ENCODE measurements at regions not wholly inside any gene's neighbourhood (a gene's known extent, or its start where the extent isn't known, plus 50 kb on each side); places are given as distances from the start of the nearest gene placed in this dataset.
"Not testable (repeated sequence)": the region's sequence is repeated elsewhere in the genome, so short reads cannot be mapped to it uniquely, and the experiment has no call there.

GRCh38 chr11:98733378-98733777, 287.4 kb upstream of the CNTN5 start:
- H3K4me1 ChIP-seq (ENCODE audit: control insufficient read depth, insufficient read depth, low read length, poor library complexity, severe bottlenecking); H3K4me1 Mint-ChIP-seq; DNase-seq; H3K27me3 Mint-ChIP-seq; H3K4me3 Mint-ChIP-seq; ATAC-seq (ENCODE audit: low read depth in 2 of 2); H3K27ac ChIP-seq (ENCODE audit: insufficient read depth, low read length, poor library complexity, severe bottlenecking); H3K27me3 ChIP-seq (ENCODE audit: control insufficient read depth, insufficient read depth, low read length); H3K36me3 Mint-ChIP-seq; H3K36me3 ChIP-seq (ENCODE audit: control insufficient read depth, insufficient read depth, low read length); H3K9me3 ChIP-seq (ENCODE audit: control insufficient read depth in 2 of 2, low read length in 2 of 2); H3K4me3 ChIP-seq (ENCODE audit: low read depth, low read length): not testable (repeated sequence)
- Mint-ChIP-seq H3K9me3 (peaks cover 0 to 18% (median 7%) of the 10 kb centered on the region in 7 donors), H3K27ac (peak overlapping the region in 1 of 3 donors; percentile 82)

GRCh38 chr11:98734686-98735085, 286.1 kb upstream of the CNTN5 start:
- H3K27ac Mint-ChIP-seq: no peak overlapping the region
- H3K4me1 Mint-ChIP-seq: no peaks in the 10 kb centered on the region
- H3K4me1 ChIP-seq (ENCODE audit: control insufficient read depth, insufficient read depth, low read length, poor library complexity, severe bottlenecking): no peaks in the 10 kb centered on the region
- no peaks in the 10 kb centered on the region for H3K27me3 ChIP-seq (ENCODE audit: control insufficient read depth, insufficient read depth, low read length)
- H3K4me3 ChIP-seq (ENCODE audit: low read depth, low read length): no peak overlapping the region
- H3K4me3 Mint-ChIP-seq: no peak overlapping the region
- peaks cover 0 to 4% of the 10 kb centered on the region in 2 experiments for H3K9me3 ChIP-seq (ENCODE audit: control insufficient read depth in 2 of 2, low read length in 2 of 2)
- H3K36me3 Mint-ChIP-seq: no peaks in the 10 kb centered on the region
- H3K27me3 Mint-ChIP-seq: no peaks in the 10 kb centered on the region
- ATAC-seq (ENCODE audit: low read depth in 2 of 2): no peak
- no peaks in the 10 kb centered on the region for H3K36me3 ChIP-seq (ENCODE audit: control insufficient read depth, insufficient read depth, low read length)
- peaks cover 0 to 28% (median 6%) of the 10 kb centered on the region in 7 donors for H3K9me3 Mint-ChIP-seq
- H3K27ac ChIP-seq (ENCODE audit: insufficient read depth, low read length, poor library complexity, severe bottlenecking): no peak overlapping the region
- DNase-seq: no peak

- Histone ChIP-seq H3K9me3 (ENCODE audit: control insufficient read depth in 2 of 2, low read length in 2 of 2) (peaks cover 0 to 4% of the 10 kb centered on the region in 2 experiments), H3K36me3 (ENCODE audit: control insufficient read depth, insufficient read depth, low read length) (no peaks in the 10 kb centered on the region), H3K27me3 (ENCODE audit: control insufficient read depth, insufficient read depth, low read length) (no peaks in the 10 kb centered on the region), H3K27ac (ENCODE audit: insufficient read depth, low read length, poor library complexity, severe bottlenecking) (no peak overlapping the region), H3K4me1 (ENCODE audit: control insufficient read depth, insufficient read depth, low read length, poor library complexity, severe bottlenecking) (no peaks in the 10 kb centered on the region), H3K4me3 (ENCODE audit: low read depth, low read length) (no peak overlapping the region)
- Mint-ChIP-seq H3K4me1 (no peaks in the 10 kb centered on the region), H3K9me3 (peaks cover 0 to 28% (median 5%) of the 10 kb centered on the region in 7 donors), H3K27me3 (no peaks in the 10 kb centered on the region), H3K27ac (no peak overlapping the region), H3K4me3 (no peak overlapping the region), H3K36me3 (no peaks in the 10 kb centered on the region)
- DNase-seq (no peak), ATAC-seq (ENCODE audit: low read depth in 2 of 2) (no peak)
These were observed 283.9 kb upstream of the CNTN5 start for GRCh38 chr11:98736833-98737232.

- Mint-ChIP-seq H3K27me3 (no peaks in the 10 kb centered on the region), H3K4me1 (no peaks in the 10 kb centered on the region), H3K27ac (peak overlapping the region in 1 of 3 donors; percentile 49)
These were observed 280.4 kb upstream of the CNTN5 start for GRCh38 chr11:98740321-98740720.

GRCh38 chr11:98763446-98763845, 257.3 kb upstream of the CNTN5 start:
- peaks cover 3 to 20% (median 10%) of the 10 kb centered on the region in 7 donors for H3K9me3 Mint-ChIP-seq
- not testable (repeated sequence) for ATAC-seq (ENCODE audit: low read depth in 2 of 2); H3K27ac Mint-ChIP-seq; H3K36me3 ChIP-seq (ENCODE audit: control insufficient read depth, insufficient read depth, low read length); H3K27me3 ChIP-seq (ENCODE audit: control insufficient read depth, insufficient read depth, low read length); H3K4me1 Mint-ChIP-seq; H3K27me3 Mint-ChIP-seq; DNase-seq; H3K4me3 ChIP-seq (ENCODE audit: low read depth, low read length); H3K4me3 Mint-ChIP-seq; H3K27ac ChIP-seq (ENCODE audit: insufficient read depth, low read length, poor library complexity, severe bottlenecking); H3K4me1 ChIP-seq (ENCODE audit: control insufficient read depth, insufficient read depth, low read length, poor library complexity, severe bottlenecking); H3K36me3 Mint-ChIP-seq
- H3K9me3 ChIP-seq (ENCODE audit: control insufficient read depth in 2 of 2, low read length in 2 of 2): peaks cover 7 to 14% of the 10 kb centered on the region in 2 experiments

More at GRCh38 chr11:98740321-98740720, 280.4 kb upstream of the CNTN5 start:
- H3K4me3 ChIP-seq (ENCODE audit: low read depth, low read length): no peak overlapping the region
- H3K27ac ChIP-seq (ENCODE audit: insufficient read depth, low read length, poor library complexity, severe bottlenecking): no peak overlapping the region
- H3K27me3 ChIP-seq (ENCODE audit: control insufficient read depth, insufficient read depth, low read length): no peaks in the 10 kb centered on the region
- H3K9me3 ChIP-seq (ENCODE audit: control insufficient read depth in 2 of 2, low read length in 2 of 2): peaks cover 3 to 4% of the 10 kb centered on the region in 2 experiments
- Mint-ChIP-seq H3K9me3 (peaks cover 0 to 25% (median 4%) of the 10 kb centered on the region in 7 donors), H3K36me3 (no peaks in the 10 kb centered on the region), H3K4me3 (no peak overlapping the region)
- H3K4me1 ChIP-seq (ENCODE audit: control insufficient read depth, insufficient read depth, low read length, poor library complexity, severe bottlenecking): no peaks in the 10 kb centered on the region
- no peaks in the 10 kb centered on the region for H3K36me3 ChIP-seq (ENCODE audit: control insufficient read depth, insufficient read depth, low read length)
- DNase-seq (no peak), ATAC-seq (ENCODE audit: low read depth in 2 of 2) (no peak)

- no peak overlapping the region for H3K27ac Mint-ChIP-seq
These were observed 253.8 kb upstream of the CNTN5 start for GRCh38 chr11:98766903-98767302.

GRCh38 chr11:98770046-98770445, 250.7 kb upstream of the CNTN5 start:
- H3K27ac ChIP-seq (ENCODE audit: insufficient read depth, low read length, poor library complexity, severe bottlenecking); DNase-seq: not testable (repeated sequence)

More at GRCh38 chr11:98766903-98767302, 253.8 kb upstream of the CNTN5 start:
- peaks cover 2 to 11% of the 10 kb centered on the region in 2 experiments for H3K9me3 ChIP-seq (ENCODE audit: control insufficient read depth in 2 of 2, low read length in 2 of 2)
- no peak for ATAC-seq (ENCODE audit: low read depth in 2 of 2)
- Mint-ChIP-seq H3K4me1 (no peaks in the 10 kb centered on the region), H3K36me3 (no peaks in the 10 kb centered on the region), H3K9me3 (peaks cover 2 to 14% (median 6%) of the 10 kb centered on the region in 7 donors), H3K27me3 (no peaks in the 10 kb centered on the region), H3K4me3 (no peak overlapping the region)
- H3K27me3 ChIP-seq (ENCODE audit: control insufficient read depth, insufficient read depth, low read length): no peaks in the 10 kb centered on the region
- H3K36me3 ChIP-seq (ENCODE audit: control insufficient read depth, insufficient read depth, low read length): no peaks in the 10 kb centered on the region
- H3K4me3 ChIP-seq (ENCODE audit: low read depth, low read length): no peak overlapping the region
- H3K27ac ChIP-seq (ENCODE audit: insufficient read depth, low read length, poor library complexity, severe bottlenecking): no peak overlapping the region
- DNase-seq: no peak
- no peaks in the 10 kb centered on the region for H3K4me1 ChIP-seq (ENCODE audit: control insufficient read depth, insufficient read depth, low read length, poor library complexity, severe bottlenecking)

GRCh38 chr11:98771791-98772190, 249.0 kb upstream of the CNTN5 start:
- H3K27me3 Mint-ChIP-seq: no peaks in the 10 kb centered on the region
- no peaks in the 10 kb centered on the region for H3K4me1 ChIP-seq (ENCODE audit: control insufficient read depth, insufficient read depth, low read length, poor library complexity, severe bottlenecking)

More at GRCh38 chr11:98770046-98770445, 250.7 kb upstream of the CNTN5 start:
- ATAC-seq (ENCODE audit: low read depth in 2 of 2); H3K4me3 ChIP-seq (ENCODE audit: low read depth, low read length); H3K36me3 ChIP-seq (ENCODE audit: control insufficient read depth, insufficient read depth, low read length); H3K4me3 Mint-ChIP-seq; H3K27me3 Mint-ChIP-seq; H3K4me1 ChIP-seq (ENCODE audit: control insufficient read depth, insufficient read depth, low read length, poor library complexity, severe bottlenecking); H3K4me1 Mint-ChIP-seq; H3K27me3 ChIP-seq (ENCODE audit: control insufficient read depth, insufficient read depth, low read length); H3K36me3 Mint-ChIP-seq; H3K27ac Mint-ChIP-seq; H3K9me3 ChIP-seq (ENCODE audit: control insufficient read depth in 2 of 2, low read length in 2 of 2): not testable (repeated sequence)
- peaks cover 0 to 10% (median 5%) of the 10 kb centered on the region in 7 donors for H3K9me3 Mint-ChIP-seq

More at GRCh38 chr11:98771791-98772190, 249.0 kb upstream of the CNTN5 start:
- H3K4me3 Mint-ChIP-seq: no peak overlapping the region
- H3K9me3 ChIP-seq (ENCODE audit: control insufficient read depth in 2 of 2, low read length in 2 of 2): peaks cover 2 to 3% of the 10 kb centered on the region in 2 experiments
- H3K36me3 ChIP-seq (ENCODE audit: control insufficient read depth, insufficient read depth, low read length): no peaks in the 10 kb centered on the region
- ATAC-seq (ENCODE audit: low read depth in 2 of 2): no peak
- no peaks in the 10 kb centered on the region for H3K4me1 Mint-ChIP-seq
- H3K27ac Mint-ChIP-seq: no peak overlapping the region
- DNase-seq: no peak
- no peaks in the 10 kb centered on the region for H3K36me3 Mint-ChIP-seq
- H3K27me3 ChIP-seq (ENCODE audit: control insufficient read depth, insufficient read depth, low read length): no peaks in the 10 kb centered on the region
- H3K9me3 Mint-ChIP-seq: peaks cover 0 to 13% (median 6%) of the 10 kb centered on the region in 7 donors
- H3K27ac ChIP-seq (ENCODE audit: insufficient read depth, low read length, poor library complexity, severe bottlenecking): no peak overlapping the region
- no peak overlapping the region for H3K4me3 ChIP-seq (ENCODE audit: low read depth, low read length)
